Body of pancreas (tissue), 4 donors: ENCODE measurements at regions not wholly inside any gene's neighbourhood (a gene's known extent, or its start where the extent isn't known, plus 50 kb on each side); places are given as distances from the start of the nearest gene placed in this dataset.

Experiments
- POLR2A ChIP-seq, 3 donors: fragments of 450-650 bp; IDR thresholded peaks; one replicate each; pipeline ENCODE4 v1.6.1; 2016; ENCODE audit warnings: antibody characterized with exemption in 3 of 3, mild to moderate bottlenecking in 2 of 3
- TF ChIP-seq, protein P1 (sequence below), 7 experiments: fragments of 450-650 bp in 4 of 7; fragments of 200-600 bp in 3 of 7; sonication (generic) in 3 of 7; IDR thresholded peaks; one replicate each; pipeline ENCODE4 v1.5.1; 2016 to 2019; ENCODE audit warnings: antibody characterized with exemption in 7 of 7

DNA sequence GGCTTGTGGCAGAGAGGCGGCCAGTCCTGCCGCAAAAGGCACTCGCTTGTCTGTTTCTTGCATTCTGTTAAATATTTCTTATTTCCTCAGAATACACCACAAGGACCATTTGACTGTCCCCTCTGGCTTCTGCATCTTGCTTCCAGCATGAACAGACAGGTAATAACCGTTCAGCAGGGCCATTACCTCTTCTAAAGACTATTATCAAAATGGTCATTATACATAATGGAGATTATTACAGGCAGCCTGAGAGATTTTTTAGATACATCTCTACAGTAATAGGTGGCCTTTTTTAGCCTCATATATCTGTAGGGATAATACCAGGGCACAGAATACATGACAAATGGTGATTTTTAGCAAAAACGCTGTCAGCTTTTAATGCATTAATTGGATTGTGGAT is 382.0 kb downstream of the PSAT1 start:
- TF ChIP-seq, protein P1, sequence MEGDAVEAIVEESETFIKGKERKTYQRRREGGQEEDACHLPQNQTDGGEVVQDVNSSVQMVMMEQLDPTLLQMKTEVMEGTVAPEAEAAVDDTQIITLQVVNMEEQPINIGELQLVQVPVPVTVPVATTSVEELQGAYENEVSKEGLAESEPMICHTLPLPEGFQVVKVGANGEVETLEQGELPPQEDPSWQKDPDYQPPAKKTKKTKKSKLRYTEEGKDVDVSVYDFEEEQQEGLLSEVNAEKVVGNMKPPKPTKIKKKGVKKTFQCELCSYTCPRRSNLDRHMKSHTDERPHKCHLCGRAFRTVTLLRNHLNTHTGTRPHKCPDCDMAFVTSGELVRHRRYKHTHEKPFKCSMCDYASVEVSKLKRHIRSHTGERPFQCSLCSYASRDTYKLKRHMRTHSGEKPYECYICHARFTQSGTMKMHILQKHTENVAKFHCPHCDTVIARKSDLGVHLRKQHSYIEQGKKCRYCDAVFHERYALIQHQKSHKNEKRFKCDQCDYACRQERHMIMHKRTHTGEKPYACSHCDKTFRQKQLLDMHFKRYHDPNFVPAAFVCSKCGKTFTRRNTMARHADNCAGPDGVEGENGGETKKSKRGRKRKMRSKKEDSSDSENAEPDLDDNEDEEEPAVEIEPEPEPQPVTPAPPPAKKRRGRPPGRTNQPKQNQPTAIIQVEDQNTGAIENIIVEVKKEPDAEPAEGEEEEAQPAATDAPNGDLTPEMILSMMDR (IDR thresholded peaks at IDR 0.05): no peak
- no peak for TF ChIP-seq POLR2A (IDR thresholded peaks at IDR 0.05)
